Hematopoietic multipotent progenitor cell treated with erythropoietin and hydrocortisone succinate and interleukin-3 and kit ligand, for 8 days (in vitro differentiated cells): ENCODE measurements at regions not wholly inside any gene's neighbourhood (a gene's known extent, or its start where the extent isn't known, plus 50 kb on each side); places are given as distances from the start of the nearest gene placed in this dataset.
"Not testable (repeated sequence)": the region's sequence is repeated elsewhere in the genome, so short reads cannot be mapped to it uniquely, and the experiment has no call there.

ENCODE experiments used
- DNase-seq: peaks from one replicate; pipeline ENCODE4 v3.0.0-alpha.2; 2015

DNA sequence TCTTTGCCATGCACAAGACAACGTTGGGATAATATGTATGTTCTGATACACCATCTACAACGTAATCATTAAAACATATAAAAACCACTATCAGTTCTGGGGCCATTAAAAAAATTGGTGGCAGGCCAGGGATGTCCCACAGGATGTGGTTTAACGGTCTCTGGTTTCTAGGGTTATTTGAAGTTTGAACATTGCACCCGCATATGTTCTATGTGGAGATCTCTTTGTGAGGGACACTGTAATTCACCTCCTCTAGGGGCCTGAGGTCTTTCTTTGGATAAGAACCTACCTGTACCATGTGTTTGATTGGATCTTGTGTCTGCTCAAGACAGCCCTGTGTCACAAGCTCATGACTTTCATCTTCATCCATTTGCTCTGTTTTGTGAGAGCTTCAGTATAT lies 73.2 kb downstream of the GGTLC2 start:
- DNase-seq, result peak; percentile 78

- peak; percentile 89 for DNase-seq
These were observed 75.8 kb downstream of the GGTLC2 start for GRCh38 chr22:22720201-22720723.

DNA sequence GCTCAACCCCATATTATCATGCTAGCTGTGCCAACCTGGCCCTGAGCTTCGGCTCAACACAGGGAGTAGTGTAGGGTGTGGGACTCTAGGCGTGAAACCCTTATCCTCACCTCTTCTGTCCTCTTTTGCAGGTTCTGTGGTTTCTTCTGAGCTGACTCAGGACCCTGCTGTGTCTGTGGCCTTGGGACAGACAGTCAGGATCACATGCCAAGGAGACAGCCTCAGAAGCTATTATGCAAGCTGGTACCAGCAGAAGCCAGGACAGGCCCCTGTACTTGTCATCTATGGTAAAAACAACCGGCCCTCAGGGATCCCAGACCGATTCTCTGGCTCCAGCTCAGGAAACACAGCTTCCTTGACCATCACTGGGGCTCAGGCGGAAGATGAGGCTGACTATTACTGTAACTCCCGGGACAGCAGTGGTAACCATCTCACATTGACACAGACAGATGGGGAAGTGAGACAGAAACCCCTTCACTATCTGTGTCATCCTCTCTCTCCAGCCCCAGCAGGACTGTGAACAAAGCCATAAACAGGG lies 76.4 kb downstream of the GGTLC2 start:
- peak; percentile 68 for DNase-seq

GRCh38 chr22:22721681-22722354 lies 77.4 kb downstream of the GGTLC2 start:
- peak; percentile 71 for DNase-seq

DNA sequence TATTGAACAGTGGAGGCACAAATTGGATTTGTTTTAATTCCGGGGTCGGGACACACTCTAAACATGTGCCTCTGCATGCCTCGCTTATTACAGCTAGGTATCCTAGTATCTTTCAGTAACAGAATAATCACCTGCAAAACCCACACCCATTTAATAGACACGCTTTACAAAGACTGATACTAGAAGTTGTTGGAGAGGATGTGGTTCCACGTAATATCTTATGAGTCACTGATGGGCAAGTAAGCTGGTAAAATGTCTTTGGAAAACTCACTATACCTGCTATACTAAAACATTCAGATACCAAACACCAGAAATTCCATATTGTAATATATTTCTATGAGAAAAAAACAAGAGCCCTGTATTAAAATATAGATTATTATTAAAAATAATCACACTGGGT lies 84.0 kb downstream of the GGTLC2 start:
- no peak for DNase-seq

DNA sequence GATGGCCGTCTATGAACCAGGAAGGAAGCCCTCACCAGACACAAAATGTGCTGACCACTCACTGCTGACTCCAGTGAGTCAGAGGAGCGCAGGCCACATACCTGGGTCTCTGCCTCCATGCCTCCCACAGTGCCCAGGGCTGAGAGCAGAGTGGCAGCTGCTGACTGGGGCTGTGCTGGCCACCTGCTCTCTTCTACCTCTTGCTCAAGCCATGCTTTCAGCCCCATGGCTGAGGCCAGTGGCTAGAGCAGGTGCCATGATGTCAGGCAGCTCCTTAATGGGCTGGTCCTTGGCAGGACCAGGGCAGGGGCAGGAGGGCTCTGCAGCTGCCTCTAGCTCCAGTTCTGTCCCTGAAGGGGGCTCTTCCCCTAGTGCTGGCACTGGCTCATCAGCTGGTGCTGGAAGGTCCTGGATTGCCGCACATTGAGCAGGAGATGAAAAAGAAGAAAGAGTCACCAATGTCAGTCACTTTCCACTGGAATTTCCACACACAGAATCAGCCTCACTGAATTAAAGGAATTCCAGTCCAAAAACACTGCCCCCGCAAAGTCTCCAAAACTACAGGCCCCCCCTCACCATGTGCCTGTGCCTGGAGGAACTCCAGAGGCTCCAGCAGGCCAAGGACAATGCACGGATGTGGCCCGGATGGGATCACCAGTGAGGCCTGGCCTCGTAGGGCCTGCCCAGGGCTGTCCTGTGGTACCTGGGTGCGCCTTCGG lies 86.4 kb downstream of the GGTLC2 start:
- no peak for DNase-seq

DNA sequence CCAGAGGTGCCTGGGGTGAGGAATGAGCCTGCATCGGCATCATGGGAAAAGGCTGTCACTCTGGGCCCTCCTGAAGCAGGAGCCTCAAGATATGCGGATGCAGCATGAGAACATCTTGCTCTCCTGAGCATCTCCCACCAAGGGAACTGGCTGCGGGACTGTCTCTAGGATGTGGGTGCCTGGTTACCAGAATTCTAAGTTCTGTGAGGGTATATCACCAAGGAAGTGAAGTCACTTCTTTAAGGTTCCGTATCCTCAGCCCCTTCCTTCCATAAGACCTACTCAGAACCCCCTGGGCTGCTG lies 86.9 kb downstream of the GGTLC2 start:
- DNase-seq, result no peak

- not testable (repeated sequence) for DNase-seq
These were observed 88.6 kb downstream of the GGTLC2 start for GRCh38 chr22:22733006-22733405.

DNA sequence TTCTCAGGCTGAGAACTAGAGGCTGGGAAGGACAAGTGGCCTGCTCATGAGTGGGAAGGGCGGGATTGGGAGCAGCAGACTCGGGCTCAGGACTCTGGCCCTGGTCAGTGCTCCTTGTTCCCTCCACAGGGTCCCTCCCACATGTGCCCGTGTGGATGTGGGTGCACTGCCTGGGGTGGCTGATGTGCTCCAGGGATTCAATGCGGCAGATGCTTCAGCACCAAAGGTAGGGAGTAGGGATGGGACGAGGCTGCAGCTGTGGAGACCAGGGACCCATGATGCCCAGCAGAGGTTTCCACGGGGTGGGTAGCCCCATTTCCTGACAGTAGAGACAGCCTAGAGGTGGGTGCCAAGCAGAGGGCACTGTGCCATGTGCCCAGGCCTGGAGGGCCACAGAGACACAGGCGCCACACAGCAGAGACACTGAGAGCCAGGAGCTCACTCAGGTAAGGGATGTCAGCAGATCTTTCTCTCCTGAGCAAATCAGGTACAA lies 89.5 kb downstream of the GGTLC2 start:
- no peak for DNase-seq

- not testable (repeated sequence) for DNase-seq
These were observed 90.2 kb downstream of the GGTLC2 start for GRCh38 chr22:22734395-22735272.

GRCh38 chr22:22735276-22735675 lies 90.9 kb downstream of the GGTLC2 start:
- not testable (repeated sequence) for DNase-seq

DNA sequence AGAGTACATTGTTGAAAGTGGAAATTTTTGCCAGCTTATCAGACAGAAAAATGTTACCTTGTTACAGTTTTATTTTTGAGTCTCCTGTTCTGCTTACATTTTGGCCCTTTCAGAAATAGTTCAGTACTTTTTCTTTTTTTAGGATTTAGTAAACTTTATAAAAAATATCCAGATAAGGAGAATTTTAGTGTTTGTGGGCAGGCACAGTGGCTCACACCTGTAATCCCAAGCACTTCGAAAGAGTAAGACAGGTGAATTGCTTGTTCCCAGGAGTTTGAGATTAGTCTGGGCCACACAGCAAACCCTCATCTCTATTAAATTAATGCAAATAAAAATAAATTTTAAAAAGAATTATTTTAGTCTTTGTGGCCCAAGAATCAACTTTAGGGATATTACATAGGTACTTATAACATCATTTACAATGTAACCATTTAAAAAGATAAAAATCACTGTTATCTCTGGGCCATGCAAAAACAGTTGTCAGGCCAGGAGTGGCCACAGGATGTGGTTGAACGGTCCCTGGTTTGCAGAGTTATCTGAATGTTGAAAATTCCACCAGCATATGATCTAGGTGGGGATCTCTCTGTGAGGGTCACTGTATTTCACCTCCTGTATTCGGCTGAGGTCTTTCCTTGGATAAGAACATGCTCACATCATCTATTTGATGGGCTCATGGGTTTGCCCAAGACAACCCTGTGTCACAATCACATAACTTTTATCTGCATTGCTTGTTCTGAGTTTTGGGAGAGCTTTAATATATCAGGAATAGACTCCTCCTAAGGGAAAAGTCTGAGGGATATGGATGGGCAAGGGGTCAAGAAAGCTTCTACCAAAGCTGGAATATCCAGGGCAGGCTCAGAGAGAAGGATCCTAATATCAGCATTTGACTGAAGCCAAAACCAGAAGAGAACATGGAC lies 91.5 kb downstream of the GGTLC2 start:
- DNase-seq, result peak; percentile 75

- DNase-seq, result no peak
These were observed 93.2 kb downstream of the GGTLC2 start for GRCh38 chr22:22737590-22737989.

DNA sequence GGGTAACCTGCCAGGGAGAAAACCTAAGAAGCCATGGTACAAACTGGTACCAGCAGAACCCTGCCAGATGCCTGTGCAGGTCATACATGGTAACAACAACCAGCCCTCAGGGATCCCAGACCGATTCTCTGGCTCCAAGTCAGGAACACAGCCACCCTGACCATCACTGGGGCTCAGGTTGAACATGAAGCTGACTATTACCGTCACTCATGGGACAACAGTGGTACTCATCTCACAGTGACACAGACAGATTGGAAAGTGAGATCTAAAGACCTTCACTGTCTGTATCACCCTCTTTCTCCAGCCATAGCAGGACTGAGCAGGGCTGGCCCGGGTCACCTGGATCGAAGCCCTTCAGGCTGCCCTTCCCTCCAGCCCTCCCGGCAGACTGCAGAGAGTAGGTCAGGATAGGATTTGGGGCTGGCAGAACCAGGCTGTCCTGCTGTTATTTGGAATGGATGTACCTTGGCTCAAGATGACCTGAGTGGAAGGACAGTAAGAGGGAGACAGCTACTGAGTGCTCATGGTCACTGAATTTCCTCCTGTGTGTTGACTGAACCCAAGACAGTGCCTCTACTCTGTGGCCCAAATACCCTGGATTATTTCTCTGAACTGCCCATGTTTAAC lies 94.7 kb downstream of the GGTLC2 start:
- no peak for DNase-seq

DNA sequence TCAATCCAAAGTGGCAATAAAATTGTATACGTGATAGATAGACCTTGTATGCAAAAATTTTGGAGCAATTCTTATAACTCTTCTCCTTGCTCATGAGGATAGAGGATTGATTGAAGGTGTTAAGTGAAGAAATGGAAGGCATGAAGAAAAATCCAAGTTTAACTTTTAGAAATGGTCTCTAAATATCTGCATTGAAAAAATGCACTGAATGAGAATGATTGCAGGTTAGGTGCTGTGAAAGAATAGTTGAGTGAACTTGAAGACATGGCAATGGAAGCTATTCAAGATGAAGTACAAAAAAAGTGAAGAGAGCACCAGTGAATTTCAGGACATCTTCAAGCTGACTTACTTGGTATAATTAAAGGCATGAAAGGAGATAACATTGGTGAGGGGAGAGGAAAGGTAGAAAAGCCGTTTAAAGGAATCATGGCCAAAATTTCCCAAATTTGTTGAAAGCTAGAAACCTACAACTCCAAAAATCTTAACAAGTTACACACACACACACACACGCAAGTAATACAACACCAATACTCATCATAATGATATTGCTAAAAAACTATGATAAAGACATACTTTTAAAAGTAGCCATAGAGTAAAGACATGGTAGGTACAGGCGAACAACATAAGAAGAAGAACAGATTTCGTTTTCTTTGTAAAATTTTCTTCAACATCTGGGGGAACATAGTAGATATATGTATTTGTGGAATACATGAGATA lies 96.3 kb downstream of the GGTLC2 start:
- no peak for DNase-seq

GRCh38 chr22:22741843-22742242 lies 97.4 kb downstream of the GGTLC2 start:
- DNase-seq, result no peak

DNA sequence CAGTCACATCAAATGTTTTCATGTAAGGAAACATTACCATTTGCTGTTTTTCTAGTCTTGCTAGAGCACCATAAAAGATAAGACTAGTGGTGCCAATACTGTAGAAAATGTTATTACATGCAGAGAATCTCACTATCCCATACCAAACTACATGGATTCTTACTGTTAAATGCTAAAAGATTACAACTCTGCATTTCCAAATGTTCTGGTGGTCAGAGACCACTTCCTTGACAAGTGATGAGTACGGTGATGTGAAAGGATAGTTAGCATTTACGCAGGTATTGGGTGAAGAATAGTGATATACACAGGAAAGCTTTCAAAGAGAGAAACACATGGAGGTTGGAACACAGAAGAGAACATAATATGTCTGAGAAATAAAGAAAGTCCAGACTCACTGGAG lies 98.2 kb downstream of the GGTLC2 start:
- no peak for DNase-seq

DNA sequence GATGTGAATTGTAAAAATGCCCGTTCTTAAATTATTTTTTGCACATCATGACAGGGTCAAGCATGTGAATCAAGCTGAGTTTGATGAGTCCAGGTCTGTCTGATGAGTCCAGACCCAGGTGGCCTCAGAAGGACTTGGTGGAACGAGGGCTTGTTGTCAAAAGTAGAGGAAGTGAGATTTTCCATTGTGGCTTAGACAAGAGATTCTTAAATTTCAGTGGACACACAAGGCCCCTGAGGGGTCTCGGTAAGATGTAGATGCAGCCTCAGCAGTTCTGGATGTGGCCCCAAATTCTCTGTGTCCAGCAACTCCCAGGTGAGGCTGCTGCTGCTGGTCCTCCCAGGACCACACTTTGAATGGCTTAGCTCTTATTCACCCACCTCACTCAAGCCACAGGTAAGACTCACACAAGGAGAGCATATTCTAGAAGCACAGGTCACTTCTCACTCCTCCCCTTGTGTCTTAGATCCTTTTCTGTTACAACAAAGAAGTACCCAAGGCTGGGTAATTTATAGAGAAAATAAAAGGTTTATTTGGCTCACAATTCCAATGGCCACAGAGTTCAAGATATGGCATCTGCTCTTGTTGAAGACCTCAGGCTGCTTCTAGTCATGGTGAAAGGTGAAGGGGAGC lies 98.8 kb downstream of the GGTLC2 start:
- DNase-seq, result no peak

DNA sequence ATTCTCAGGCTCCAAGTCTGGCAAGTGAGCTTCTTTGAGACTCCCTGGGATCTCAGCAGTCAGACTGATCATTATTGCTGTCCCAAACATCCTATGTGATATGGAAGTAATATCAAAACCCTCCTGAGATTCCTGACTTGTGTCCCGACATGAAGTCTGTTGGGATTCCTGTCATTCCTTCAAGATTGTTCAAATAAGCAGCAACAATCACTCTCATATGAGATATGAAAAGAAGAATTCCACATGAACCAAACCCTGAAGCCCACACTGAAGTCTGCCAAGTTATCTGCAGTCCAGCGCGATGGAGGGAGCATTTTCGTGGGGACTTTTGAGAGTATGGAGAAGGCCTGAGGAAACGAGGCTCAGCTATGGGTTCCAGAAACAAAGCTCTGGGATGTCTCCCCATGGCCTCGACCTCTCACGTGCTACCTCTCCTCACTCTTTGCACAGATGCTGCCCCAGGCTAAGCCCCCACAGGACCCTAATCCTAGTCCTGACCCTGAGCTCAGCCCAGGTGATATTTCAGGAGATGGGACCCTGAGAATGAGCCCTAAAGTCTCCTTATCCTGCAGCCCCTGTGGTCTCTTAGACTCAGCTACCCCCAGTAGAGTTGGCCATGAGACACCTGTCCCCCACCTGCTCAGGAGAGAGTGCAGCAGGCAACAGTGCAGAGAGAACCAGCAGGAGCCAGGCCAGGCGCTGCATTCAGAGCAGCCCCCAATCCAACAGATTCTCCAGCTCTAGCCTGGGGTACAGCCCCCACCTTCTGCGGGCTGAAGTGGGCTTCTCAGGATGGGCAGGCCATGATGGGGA lies 100.2 kb downstream of the GGTLC2 start:
- no peak for DNase-seq
